Stimulated activated CD8-positive, alpha-beta memory T cell treated with anti-CD3 and anti-CD28 coated beads, Interleukin-2, amount 100 ng/mL, for 1 hour (primary cell): ENCODE measurements at regions not wholly inside any gene's neighbourhood (a gene's known extent, or its start where the extent isn't known, plus 50 kb on each side); places are given as distances from the start of the nearest gene placed in this dataset.
"Not testable (repeated sequence)": the region's sequence is repeated elsewhere in the genome, so short reads cannot be mapped to it uniquely, and the experiment has no call there.

Experiments
- DNase-seq, 2 donors: peaks; one replicate each; pipeline ENCODE4 v3.0.0-alpha.2; 2020; ENCODE audit warnings: low read depth in 2 of 2

- no peak for DNase-seq
Measured at GRCh38 chr1:239987103-239987745, 104.5 kb upstream of the FMN2 start.

GRCh38 chr1:239989990-239990389, 101.7 kb upstream of the FMN2 start:
- no peak for DNase-seq

GRCh38 chr1:239992566-239992965, 99.1 kb upstream of the FMN2 start:
- not testable (repeated sequence) for DNase-seq

DNA sequence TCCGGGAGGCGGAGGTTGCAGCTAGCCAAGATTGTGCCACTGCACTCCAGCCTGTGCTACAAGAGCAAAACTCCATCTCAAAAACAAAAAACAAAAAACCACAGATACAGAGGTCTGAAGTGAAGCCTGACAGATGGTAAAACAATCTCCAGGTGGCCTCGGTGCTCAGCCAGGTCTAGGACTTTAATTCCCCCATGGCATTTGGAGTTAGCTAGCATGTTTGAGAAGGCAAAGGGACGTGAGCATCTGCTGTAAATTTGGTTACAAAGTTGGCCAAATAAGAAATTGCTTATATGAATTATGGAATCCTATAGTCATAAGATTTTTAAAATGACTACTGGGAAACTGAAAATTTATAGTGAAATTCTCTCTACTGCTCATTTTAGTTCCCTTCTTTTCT, 98.3 kb upstream of the FMN2 start:
- no peak for DNase-seq

GRCh38 chr1:239995281-239995680, 96.4 kb upstream of the FMN2 start:
- DNase-seq = no peak

- DNase-seq = no peak
Measured at GRCh38 chr1:239997160-239997514, 94.5 kb upstream of the FMN2 start.

DNA sequence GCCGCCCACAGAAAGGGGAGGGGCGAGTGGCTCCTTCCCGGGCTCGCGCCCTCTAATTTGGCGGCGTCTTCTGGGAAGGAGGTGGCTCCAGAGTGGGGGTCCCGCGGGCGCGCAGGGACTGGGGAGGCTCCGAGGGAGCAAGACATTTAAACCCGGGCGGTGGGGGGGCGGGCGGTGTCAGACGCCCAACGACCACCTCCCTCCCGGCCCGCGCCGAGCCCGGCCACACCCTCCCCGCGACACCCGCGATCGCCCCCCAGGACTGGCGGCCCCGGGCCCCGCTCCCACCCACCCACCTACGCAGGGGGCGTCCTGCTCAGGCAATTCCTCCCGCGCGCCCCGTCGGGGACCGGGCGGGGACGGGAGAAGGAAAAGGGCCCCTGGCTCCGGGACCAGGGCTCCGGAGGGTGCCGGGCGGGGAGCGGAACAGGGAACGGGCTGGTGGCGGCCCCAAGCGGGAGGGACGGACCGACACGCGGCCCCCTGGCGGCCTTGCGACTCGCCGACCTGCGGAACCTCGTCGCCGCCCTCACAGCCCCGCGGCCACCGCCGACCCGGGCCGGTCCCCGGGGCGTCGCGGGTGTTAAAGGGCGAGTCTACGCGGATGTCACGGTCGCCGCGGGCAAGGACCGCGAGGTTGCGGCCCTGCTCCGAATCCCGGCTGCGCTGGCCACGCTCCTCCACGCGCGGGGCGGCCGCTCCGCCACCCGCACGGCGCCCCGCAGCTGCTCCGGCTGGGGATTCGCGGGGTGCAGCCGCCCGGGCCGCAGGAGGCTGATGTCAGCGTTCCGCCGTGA, 94.0 kb upstream of the FMN2 start:
- DNase-seq = no peak

DNA sequence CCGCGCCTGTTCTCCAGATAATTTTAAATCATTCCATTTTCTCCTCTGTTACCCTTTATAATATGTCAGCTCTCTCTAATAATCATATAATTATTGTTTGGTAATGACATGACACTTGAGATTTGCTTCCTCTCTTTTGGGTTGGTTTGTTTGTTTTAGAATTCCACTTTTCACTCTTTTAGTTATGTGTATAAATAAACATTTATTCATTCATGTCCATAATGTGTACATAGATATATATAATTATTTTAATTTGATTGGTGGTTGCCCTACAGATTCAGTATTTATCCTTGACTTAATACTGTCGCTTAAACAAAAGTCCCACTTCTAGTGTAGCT, 93.4 kb upstream of the FMN2 start:
- no peak for DNase-seq

DNA sequence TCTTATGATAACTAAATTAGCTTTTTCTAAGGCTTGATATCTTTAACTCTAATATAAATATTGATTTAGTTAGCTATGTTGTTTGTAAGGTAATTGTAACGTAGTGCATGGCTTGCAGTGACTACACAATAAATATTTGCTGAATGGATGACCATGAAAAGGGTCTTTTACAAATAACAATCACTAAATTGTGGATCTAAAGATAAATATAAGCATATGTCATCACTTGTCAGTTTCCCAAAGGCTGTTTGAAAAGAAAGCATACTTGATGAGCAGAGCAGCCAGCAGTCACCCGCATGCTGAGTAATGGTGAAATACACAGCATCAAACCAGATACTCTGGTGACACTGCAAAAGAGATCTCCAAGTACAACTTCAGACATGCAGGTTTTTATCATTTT, 92.5 kb upstream of the FMN2 start:
- no peak for DNase-seq

- DNase-seq = no peak
Measured at GRCh38 chr1:240000634-240001033, 91.0 kb upstream of the FMN2 start.

- no peak for DNase-seq
Measured at GRCh38 chr1:240001177-240001740, 90.4 kb upstream of the FMN2 start.

GRCh38 chr1:240004086-240004749, 87.5 kb upstream of the FMN2 start:
- no peak for DNase-seq

DNA sequence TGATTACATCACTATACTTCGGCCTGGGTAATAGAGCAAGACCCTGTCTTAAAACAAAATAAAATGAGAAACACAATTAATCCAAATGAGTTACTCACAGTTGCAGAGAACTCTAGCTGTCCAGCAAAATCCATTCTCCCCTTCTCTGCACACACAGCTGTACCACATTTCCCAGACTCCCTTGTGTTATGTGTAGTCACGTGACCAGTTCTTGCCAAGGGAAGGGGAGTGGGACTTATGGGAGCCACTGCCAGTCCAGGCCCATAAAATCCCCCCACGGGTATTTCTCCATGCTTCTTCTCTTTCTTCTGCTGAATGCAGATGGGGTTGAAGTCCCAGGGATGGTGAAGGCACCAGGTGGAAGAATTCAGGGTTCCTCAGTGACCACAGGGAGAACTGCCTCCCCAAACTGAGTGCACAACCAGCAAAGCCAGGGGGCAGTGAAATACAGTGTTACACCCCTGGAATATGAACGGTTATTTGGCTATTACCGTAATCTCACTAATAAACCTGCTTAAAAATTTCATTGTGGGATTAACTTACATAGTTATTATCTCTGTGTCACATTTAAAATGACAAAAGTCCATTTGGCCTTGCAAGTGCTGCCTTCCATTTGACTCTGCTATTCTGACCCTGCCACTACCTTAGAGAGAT, 85.6 kb upstream of the FMN2 start:
- DNase-seq = no peak

GRCh38 chr1:240008298-240008697, 83.4 kb upstream of the FMN2 start:
- no peak for DNase-seq

GRCh38 chr1:240014051-240014450, 77.6 kb upstream of the FMN2 start:
- DNase-seq = no peak

GRCh38 chr1:240018617-240019016, 73.1 kb upstream of the FMN2 start:
- no peak for DNase-seq

DNA sequence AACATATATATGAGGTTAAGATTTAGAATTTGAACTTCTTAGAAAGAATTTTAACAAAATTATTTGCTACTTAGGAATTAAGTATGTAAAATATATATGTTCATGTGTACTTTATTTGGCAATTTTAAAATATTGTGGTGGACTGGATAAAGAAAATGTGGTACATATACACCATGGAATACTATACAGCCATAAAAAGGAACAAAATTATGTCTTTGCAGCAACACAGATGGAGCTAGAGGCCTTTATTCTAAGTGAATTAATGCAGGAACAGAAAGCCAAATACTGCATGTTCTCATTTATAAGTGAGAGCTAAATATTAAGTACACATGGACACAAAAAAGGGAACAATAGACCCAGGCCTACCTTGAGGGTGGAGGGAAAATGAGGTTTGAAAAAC, 72.2 kb upstream of the FMN2 start:
- DNase-seq = no peak

- DNase-seq = no peak
Measured at GRCh38 chr1:240020871-240021270, 70.8 kb upstream of the FMN2 start.

- DNase-seq = no peak
Measured at GRCh38 chr1:240021709-240022108, 70.0 kb upstream of the FMN2 start.

DNA sequence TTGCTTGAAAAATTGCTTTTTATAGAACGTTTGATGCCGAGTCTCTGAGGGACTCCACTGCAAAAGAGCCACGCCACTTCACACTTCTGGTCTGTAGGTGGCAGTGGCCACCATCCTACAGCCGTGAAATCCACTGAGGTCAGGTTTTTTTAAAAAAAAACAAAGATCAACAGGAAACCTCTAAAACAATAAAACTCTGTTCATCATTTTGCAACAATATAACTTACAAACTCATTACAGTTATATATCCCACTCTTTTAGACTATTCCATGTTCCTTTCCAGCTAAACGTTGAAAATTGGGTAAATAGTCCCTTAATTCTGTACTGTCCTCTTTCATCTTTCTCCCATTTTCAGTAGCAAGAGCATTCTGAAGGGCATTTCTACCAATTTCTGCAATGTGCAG, 64.6 kb upstream of the FMN2 start:
- no peak for DNase-seq

GRCh38 chr1:240029418-240029817, 62.3 kb upstream of the FMN2 start:
- DNase-seq = no peak

DNA sequence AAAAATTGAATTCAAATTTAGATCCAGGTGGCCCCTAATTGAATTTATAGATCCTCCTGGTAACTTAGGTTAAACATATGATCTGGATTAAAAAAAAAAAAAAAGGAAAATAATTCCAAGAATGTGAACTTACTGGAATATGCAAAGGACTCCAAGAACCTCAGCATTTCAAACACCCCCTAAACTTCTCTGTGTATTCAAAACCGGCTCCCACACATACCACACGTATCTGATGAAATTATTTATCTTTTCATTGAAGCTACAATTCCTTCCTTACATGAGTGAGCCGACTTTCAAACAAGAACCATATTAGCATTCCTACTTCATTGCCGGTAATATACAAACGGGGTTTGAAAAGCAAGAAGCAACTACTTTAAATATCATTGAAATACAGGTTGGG, 61.4 kb upstream of the FMN2 start:
- no peak for DNase-seq
